Osteocyte (in vitro differentiated cells): ENCODE measurements at regions not wholly inside any gene's neighbourhood (a gene's known extent, or its start where the extent isn't known, plus 50 kb on each side); places are given as distances from the start of the nearest gene placed in this dataset.
"Not testable (repeated sequence)": the region's sequence is repeated elsewhere in the genome, so short reads cannot be mapped to it uniquely, and the experiment has no call there.

Experiments
- DNase-seq: peaks from one replicate; pipeline ENCODE4 v3.0.0; 2021; ENCODE audit warnings: mixed read lengths; ENCODE audit not compliant: unreplicated experiment; ENCODE audit errors: extremely low spot score
- H3K27ac Mint-ChIP-seq: one replicate; pipeline ENCODE4 v1.8.0; 2021; ENCODE audit warnings: mild to moderate bottlenecking, mixed read lengths; ENCODE audit not compliant: unreplicated experiment
- H3K27me3 Mint-ChIP-seq: one replicate; pipeline ENCODE4 v1.8.0; 2021; ENCODE audit warnings: mixed read lengths; ENCODE audit not compliant: unreplicated experiment
- H3K36me3 Mint-ChIP-seq: one replicate; pipeline ENCODE4 v1.8.0; 2021; ENCODE audit warnings: mixed read lengths; ENCODE audit not compliant: unreplicated experiment
- H3K4me1 Mint-ChIP-seq: one replicate; pipeline ENCODE4 v1.8.0; 2021; ENCODE audit warnings: mixed read lengths; ENCODE audit not compliant: unreplicated experiment
- H3K4me3 Mint-ChIP-seq: one replicate; pipeline ENCODE4 v1.8.0; 2021; ENCODE audit warnings: mild to moderate bottlenecking, moderate library complexity, mixed read lengths; ENCODE audit not compliant: unreplicated experiment
- H3K9me3 Mint-ChIP-seq: one replicate; pipeline ENCODE4 v1.8.0; 2021; ENCODE audit warnings: mixed read lengths; ENCODE audit not compliant: unreplicated experiment
- CTCF ChIP-seq: fragments of 200-600 bp; sonication (generic); IDR thresholded peaks from 2 replicates; pipeline ENCODE4 v1.5.0; 2021; ENCODE audit warnings: antibody characterized with exemption, mild to moderate bottlenecking, moderate library complexity

- no peak for TF ChIP-seq CTCF
- Mint-ChIP-seq H3K4me1 (no peaks in the 10 kb centered on the region), H3K36me3 (no peaks in the 10 kb centered on the region), H3K4me3 (no peak overlapping the region), H3K9me3 (peaks cover 4% of the 10 kb centered on the region), H3K27me3 (no peaks in the 10 kb centered on the region), H3K27ac (no peak overlapping the region)
- no peak for DNase-seq
These were observed 176.9 kb upstream of the CCNG1 start for GRCh38 chr5:163260471-163260870.

- H3K4me3 Mint-ChIP-seq, result no peak overlapping the region
- DNase-seq, result no peak
- TF ChIP-seq CTCF, result no peak
- no peaks in the 10 kb centered on the region for H3K4me1 Mint-ChIP-seq
- H3K9me3 Mint-ChIP-seq, result peaks cover 4% of the 10 kb centered on the region
- H3K27me3 Mint-ChIP-seq, result no peaks in the 10 kb centered on the region
- H3K27ac Mint-ChIP-seq, result no peak overlapping the region
- no peaks in the 10 kb centered on the region for H3K36me3 Mint-ChIP-seq
These were observed 176.4 kb upstream of the CCNG1 start for GRCh38 chr5:163260961-163261360.

GRCh38 chr5:163261647-163262269 lies 175.6 kb upstream of the CCNG1 start:
- Mint-ChIP-seq H3K4me3 (no peak overlapping the region), H3K36me3 (no peaks in the 10 kb centered on the region), H3K9me3 (peaks cover 4% of the 10 kb centered on the region), H3K4me1 (no peaks in the 10 kb centered on the region), H3K27ac (no peak overlapping the region), H3K27me3 (no peaks in the 10 kb centered on the region)
- no peak for DNase-seq
- TF ChIP-seq CTCF, result no peak

- not testable (repeated sequence) for H3K4me3 Mint-ChIP-seq, DNase-seq, H3K9me3 Mint-ChIP-seq, H3K27ac Mint-ChIP-seq, H3K27me3 Mint-ChIP-seq, H3K4me1 Mint-ChIP-seq, H3K36me3 Mint-ChIP-seq
These were observed 171.1 kb upstream of the CCNG1 start for GRCh38 chr5:163266249-163266648.

GRCh38 chr5:163269624-163270023 lies 167.8 kb upstream of the CCNG1 start:
- Mint-ChIP-seq H3K27ac (no peak overlapping the region), H3K4me1 (peaks cover 2% of the 10 kb centered on the region), H3K36me3 (no peaks in the 10 kb centered on the region), H3K4me3 (no peak overlapping the region), H3K27me3 (no peaks in the 10 kb centered on the region), H3K9me3 (peaks cover 4% of the 10 kb centered on the region)
- no peak for DNase-seq
- peak; percentile 64 for TF ChIP-seq CTCF

- Mint-ChIP-seq H3K36me3 (no peaks in the 10 kb centered on the region), H3K4me1 (no peaks in the 10 kb centered on the region), H3K9me3 (peaks cover 4% of the 10 kb centered on the region), H3K4me3 (no peak overlapping the region), H3K27ac (no peak overlapping the region), H3K27me3 (peaks cover 13% of the 10 kb centered on the region)
- DNase-seq, result no peak
- no peak for TF ChIP-seq CTCF
These were observed 160.9 kb upstream of the CCNG1 start for GRCh38 chr5:163276466-163276865.

GRCh38 chr5:163280897-163281296 lies 156.5 kb upstream of the CCNG1 start:
- not testable (repeated sequence) for H3K4me1 Mint-ChIP-seq, H3K4me3 Mint-ChIP-seq, H3K36me3 Mint-ChIP-seq, H3K9me3 Mint-ChIP-seq, DNase-seq, H3K27ac Mint-ChIP-seq
- H3K27me3 Mint-ChIP-seq, result peaks cover 13% of the 10 kb centered on the region
